Hepatocyte (in vitro differentiated cells): ENCODE measurements at regions not wholly inside any gene's neighbourhood (a gene's known extent, or its start where the extent isn't known, plus 50 kb on each side); places are given as distances from the start of the nearest gene placed in this dataset.

Experiments
- DNase-seq: peaks from one replicate; pipeline ENCODE4 v3.0.0-alpha.2; 2016; ENCODE audit warnings: low spot score
- H2AFZ ChIP-seq: fragments of 200-600 bp; sonication (generic); 2 replicates; pipeline ENCODE4 v1.6.0; 2016; ENCODE audit warnings: antibody characterized with exemption, mild to moderate bottlenecking
- H3K27ac ChIP-seq: fragments of 200-600 bp; sonication (generic); 2 replicates; pipeline ENCODE4 v1.5.1; 2016; ENCODE audit warnings: mild to moderate bottlenecking
- H3K27me3 ChIP-seq: fragments of 200-600 bp; sonication (generic); 2 replicates; pipeline ENCODE4 v1.6.1; 2016
- H3K36me3 ChIP-seq: fragments of 200-600 bp; sonication (generic); replicated peaks from 2 replicates; pipeline ENCODE4 v1.5.1; 2016; ENCODE audit warnings: low read depth; ENCODE audit not compliant: insufficient read depth
- H3K4me1 ChIP-seq: fragments of 200-600 bp; sonication (generic); 2 replicates; pipeline ENCODE4 v1.5.1; 2016; ENCODE audit warnings: mild to moderate bottlenecking, moderate library complexity; ENCODE audit not compliant: insufficient read depth
- H3K4me2 ChIP-seq: fragments of 200-600 bp; sonication (generic); 2 replicates; pipeline ENCODE4 v1.6.0; 2016
- H3K4me3 ChIP-seq: fragments of 200-600 bp; sonication (generic); 2 replicates; pipeline ENCODE4 v1.5.1; 2016; ENCODE audit warnings: mild to moderate bottlenecking
- H3K79me2 ChIP-seq: fragments of 200-600 bp; sonication (generic); 2 replicates; pipeline ENCODE4 v1.6.0; 2017; ENCODE audit warnings: mild to moderate bottlenecking
- H3K9me2 ChIP-seq: fragments of 200-600 bp; sonication (generic); replicated peaks from 2 replicates; pipeline ENCODE4 v1.6.0; 2017; ENCODE audit warnings: mild to moderate bottlenecking; ENCODE audit not compliant: insufficient read depth
- H3K9me3 ChIP-seq: fragments of 200-600 bp; sonication (generic); 2 replicates; pipeline ENCODE4 v1.5.1; 2016; ENCODE audit warnings: low read depth, mild to moderate bottlenecking
- H4K20me1 ChIP-seq: fragments of 200-600 bp; sonication (generic); 2 replicates; pipeline ENCODE4 v1.6.0; 2016; ENCODE audit warnings: mild to moderate bottlenecking; ENCODE audit not compliant: insufficient read depth, poor library complexity, severe bottlenecking
- CTCF ChIP-seq: fragments of 200-600 bp; sonication (generic); IDR thresholded peaks from 2 replicates; pipeline ENCODE4 v1.5.1; 2016; ENCODE audit warnings: antibody characterized with exemption, mild to moderate bottlenecking; ENCODE audit not compliant: poor library complexity
- EZH2 ChIP-seq: fragments of 200-600 bp; sonication (generic); IDR thresholded peaks from 2 replicates; pipeline ENCODE4 v1.6.1; 2016; ENCODE audit warnings: antibody characterized with exemption, mild to moderate bottlenecking, borderline replicate concordance
- EZH2phosphoT487 ChIP-seq: fragments of 200-600 bp; sonication (generic); IDR thresholded peaks from one replicate; pipeline ENCODE4 v1.6.1; 2018; ENCODE audit warnings: antibody characterized with exemption, mild to moderate bottlenecking, low read depth, moderate library complexity; ENCODE audit not compliant: unreplicated experiment, severe bottlenecking
- WGBS: methylation state at CpG from one replicate; pipeline ENCODE4 v1.1.6; 2016; ENCODE audit warnings: low lambda C conversion rate; ENCODE audit errors: missing lambda C conversion rate; 5-methylcytosine and 5-hydroxymethylcytosine counted together

- Histone ChIP-seq H4K20me1 (no peaks in the 10 kb centered on the region), H3K27me3 (no peaks in the 10 kb centered on the region), H3K9me3 (no peaks in the 10 kb centered on the region), H3K27ac (no peak overlapping the region), H3K79me2 (no peaks in the 10 kb centered on the region), H3K4me1 (no peaks in the 10 kb centered on the region), H3K4me3 (no peak overlapping the region), H2AFZ (no peak overlapping the region), H3K9me2 (no peaks in the 10 kb centered on the region), H3K36me3 (no peaks in the 10 kb centered on the region), H3K4me2 (no peak overlapping the region)
- TF ChIP-seq EZH2phosphoT487, result no peak
- TF ChIP-seq CTCF, result no peak
- no peak for TF ChIP-seq EZH2
- WGBS, result 93% methylated on average over 2 of the region's 2 CpGs
- DNase-seq, result no peak
Observed at GRCh38 chr2:22786817-22787216, 598.2 kb upstream of the KLHL29 start.

GRCh38 chr2:22787745-22788144 lies 597.2 kb upstream of the KLHL29 start:
- no peaks in the 10 kb centered on the region for H3K4me1 ChIP-seq
- no peaks in the 10 kb centered on the region for H3K9me2 ChIP-seq
- no peak for DNase-seq
- TF ChIP-seq EZH2 (no peak), EZH2phosphoT487 (no peak), CTCF (no peak)
- no peaks in the 10 kb centered on the region for H3K9me3 ChIP-seq
- H3K4me3 ChIP-seq, result no peak overlapping the region
- H2AFZ ChIP-seq, result no peak overlapping the region
- H3K79me2 ChIP-seq, result no peaks in the 10 kb centered on the region
- H4K20me1 ChIP-seq, result no peaks in the 10 kb centered on the region
- H3K27ac ChIP-seq, result no peak overlapping the region
- no peak overlapping the region for H3K4me2 ChIP-seq
- H3K27me3 ChIP-seq, result no peaks in the 10 kb centered on the region
- WGBS, result 80% methylated on average over 1 of the region's 1 CpG
- H3K36me3 ChIP-seq, result no peaks in the 10 kb centered on the region

- WGBS, result 82% methylated on average over 7 of the region's 7 CpGs
- no peak for DNase-seq
- TF ChIP-seq EZH2 (no peak), CTCF (no peak), EZH2phosphoT487 (no peak)
- no peak overlapping the region for H2AFZ ChIP-seq
- H3K4me2 ChIP-seq, result no peak overlapping the region
- H3K79me2 ChIP-seq, result no peaks in the 10 kb centered on the region
- no peaks in the 10 kb centered on the region for H3K27me3 ChIP-seq
- no peaks in the 10 kb centered on the region for H3K9me2 ChIP-seq
- H4K20me1 ChIP-seq, result no peaks in the 10 kb centered on the region
- no peaks in the 10 kb centered on the region for H3K9me3 ChIP-seq
- no peak overlapping the region for H3K27ac ChIP-seq
- H3K4me1 ChIP-seq, result no peaks in the 10 kb centered on the region
- no peak overlapping the region for H3K4me3 ChIP-seq
- no peaks in the 10 kb centered on the region for H3K36me3 ChIP-seq
Observed at GRCh38 chr2:22788749-22789327, 596.1 kb upstream of the KLHL29 start.
